SK-N-SH treated with all-trans-retinoic acid at 6 μM for 48 hours (cell line): ENCODE measurements at regions not wholly inside any gene's neighbourhood (a gene's known extent, or its start where the extent isn't known, plus 50 kb on each side); places are given as distances from the start of the nearest gene placed in this dataset.

Experiments
- PATZ1 ChIP-seq: fragments of 250-450 bp; sonication (Bioruptor Pico); IDR thresholded peaks from 2 replicates; pipeline ENCODE4 v1.8.0; 2020; ENCODE audit warnings: mild to moderate bottlenecking, moderate library complexity, borderline replicate concordance
- RARB ChIP-seq: fragments of 250-450 bp; sonication (Bioruptor Pico); IDR thresholded peaks from 2 replicates; pipeline ENCODE4 v1.8.0; 2021; ENCODE audit warnings: mild to moderate bottlenecking, moderate library complexity
- ZFP3 ChIP-seq: fragments of 250-450 bp; sonication (Bioruptor Pico); IDR thresholded peaks from 2 replicates; pipeline ENCODE4 v1.5.0; 2020; ENCODE audit warnings: mild to moderate bottlenecking, moderate library complexity
- ZFP30 ChIP-seq: fragments of 450-650 bp; formaldehyde crosslinking; IDR thresholded peaks from 2 replicates; pipeline ENCODE4 v1.5.0; 2022; ENCODE audit warnings: mild to moderate bottlenecking, moderate library complexity

GRCh38 chr1:79695138-79695537, 688.6 kb upstream of the ADGRL4 start:
- TF ChIP-seq RARB (no peak), PATZ1 (CRISPR knock-in tag) (no peak), ZFP3 (CRISPR knock-in tag) (no peak), ZFP30 (no peak)
